HFF-Myc (cell line): ENCODE measurements at regions not wholly inside any gene's neighbourhood (a gene's known extent, or its start where the extent isn't known, plus 50 kb on each side); places are given as distances from the start of the nearest gene placed in this dataset.

Experiments used
- DNase-seq: peaks from one replicate; pipeline ENCODE4 v3.0.0-alpha.2; 2011; ENCODE audit warnings: low read depth; ENCODE audit errors: extremely low read depth
- H3K4me3 ChIP-seq: replicated peaks from 2 replicates; pipeline ENCODE4 v1.5.1; 2011; ENCODE audit warnings: low read depth, mild to moderate bottlenecking, control low read depth, low read length
- TF ChIP-seq, protein P1 (sequence below): IDR thresholded peaks from 2 replicates; pipeline ENCODE4 v1.5.1; 2012; ENCODE audit warnings: mild to moderate bottlenecking, low read depth, low read length, control low read depth; ENCODE audit errors: missing control alignments

GRCh38 chr4:127410201-127410600, 222.6 kb upstream of the INTU start:
- no peak for DNase-seq
- no peak overlapping the region for H3K4me3 ChIP-seq
- TF ChIP-seq, protein P1, sequence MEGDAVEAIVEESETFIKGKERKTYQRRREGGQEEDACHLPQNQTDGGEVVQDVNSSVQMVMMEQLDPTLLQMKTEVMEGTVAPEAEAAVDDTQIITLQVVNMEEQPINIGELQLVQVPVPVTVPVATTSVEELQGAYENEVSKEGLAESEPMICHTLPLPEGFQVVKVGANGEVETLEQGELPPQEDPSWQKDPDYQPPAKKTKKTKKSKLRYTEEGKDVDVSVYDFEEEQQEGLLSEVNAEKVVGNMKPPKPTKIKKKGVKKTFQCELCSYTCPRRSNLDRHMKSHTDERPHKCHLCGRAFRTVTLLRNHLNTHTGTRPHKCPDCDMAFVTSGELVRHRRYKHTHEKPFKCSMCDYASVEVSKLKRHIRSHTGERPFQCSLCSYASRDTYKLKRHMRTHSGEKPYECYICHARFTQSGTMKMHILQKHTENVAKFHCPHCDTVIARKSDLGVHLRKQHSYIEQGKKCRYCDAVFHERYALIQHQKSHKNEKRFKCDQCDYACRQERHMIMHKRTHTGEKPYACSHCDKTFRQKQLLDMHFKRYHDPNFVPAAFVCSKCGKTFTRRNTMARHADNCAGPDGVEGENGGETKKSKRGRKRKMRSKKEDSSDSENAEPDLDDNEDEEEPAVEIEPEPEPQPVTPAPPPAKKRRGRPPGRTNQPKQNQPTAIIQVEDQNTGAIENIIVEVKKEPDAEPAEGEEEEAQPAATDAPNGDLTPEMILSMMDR, result no peak

DNA sequence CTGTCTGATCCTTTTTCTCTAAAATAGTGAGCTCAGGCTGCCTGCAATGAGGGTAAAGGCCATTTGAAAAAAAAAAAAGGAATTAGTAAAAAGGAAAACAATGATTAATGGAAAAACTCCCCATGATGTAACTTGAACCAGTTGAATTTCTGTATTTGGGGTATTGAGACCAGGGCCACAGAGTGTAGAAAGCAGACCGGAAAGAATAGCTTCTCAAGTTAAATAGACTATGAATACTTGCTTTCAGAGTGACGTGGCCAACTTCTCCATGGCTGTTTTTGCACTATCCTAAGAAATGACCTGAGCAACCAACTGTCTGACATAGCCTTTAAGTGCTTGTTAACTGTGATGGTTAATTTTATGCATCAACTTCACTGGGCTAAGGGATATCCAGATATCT, 222.1 kb upstream of the INTU start:
- no peak overlapping the region for H3K4me3 ChIP-seq
- TF ChIP-seq, protein P1, result no peak
- DNase-seq, result no peak

DNA sequence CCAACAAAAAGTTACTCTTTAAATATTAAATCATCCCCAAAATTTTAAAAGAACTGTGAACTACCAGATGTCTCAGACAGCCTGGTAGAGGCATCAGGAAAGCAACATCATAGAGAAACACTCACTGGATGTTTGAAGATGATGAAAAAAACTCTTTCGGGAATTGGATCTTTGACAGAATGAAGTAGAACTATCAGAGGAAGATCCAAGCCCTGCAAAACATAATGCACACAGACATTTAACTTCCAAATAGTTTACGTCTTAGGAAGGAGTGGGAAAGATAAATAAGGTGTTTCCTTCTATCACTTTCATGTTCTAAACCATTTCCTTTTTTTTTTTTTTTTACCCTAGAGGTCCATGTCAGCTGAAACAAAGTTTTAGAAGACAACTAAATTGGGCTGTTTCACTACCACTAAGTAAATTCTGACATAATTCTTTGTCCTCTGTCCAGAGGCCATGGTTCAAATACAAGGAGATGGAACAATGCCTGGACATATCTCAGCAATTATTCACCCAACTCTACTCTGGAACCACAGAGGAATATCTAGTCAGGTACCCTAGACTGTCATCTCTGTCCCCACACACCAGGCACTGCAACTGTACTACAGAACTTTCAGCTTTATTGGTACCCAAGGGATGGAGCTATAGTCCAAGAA, 217.7 kb upstream of the INTU start:
- no peak overlapping the region for H3K4me3 ChIP-seq
- DNase-seq, result no peak
- TF ChIP-seq, protein P1, result no peak

- DNase-seq, result no peak
- TF ChIP-seq, protein P1, result no peak
- H3K4me3 ChIP-seq, result no peak overlapping the region
Measured at GRCh38 chr4:127416115-127416514, 216.6 kb upstream of the INTU start.

DNA sequence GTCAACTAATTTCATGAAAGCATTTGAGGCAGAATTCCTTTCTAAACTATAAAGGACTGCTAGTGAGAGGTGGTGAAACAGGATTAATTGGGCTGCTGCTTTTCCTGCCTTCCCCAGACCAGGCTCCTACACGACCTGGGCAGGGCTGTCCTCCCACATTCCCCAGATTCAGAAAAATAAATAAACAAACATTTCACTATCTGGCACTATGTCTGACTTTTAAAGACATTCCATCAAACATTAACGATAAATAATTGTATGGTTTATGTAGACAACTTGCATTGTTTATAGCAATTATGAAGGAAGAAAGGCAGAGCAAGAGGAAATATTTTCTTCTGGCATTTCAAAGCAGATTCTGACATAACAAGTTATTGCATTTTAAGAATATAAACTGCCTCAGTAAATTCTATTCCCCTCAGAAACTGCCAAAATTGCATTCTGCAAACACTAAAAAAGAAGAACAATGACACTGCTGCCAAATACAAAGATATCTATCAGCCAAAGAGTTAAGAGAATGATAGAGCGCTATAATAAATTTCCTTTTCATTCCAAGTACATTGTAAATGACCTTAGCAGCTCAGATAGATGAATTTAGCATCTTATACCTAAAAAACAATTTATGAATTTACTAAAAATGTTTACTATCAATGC, 214.7 kb upstream of the INTU start:
- TF ChIP-seq, protein P1, result no peak

DNA sequence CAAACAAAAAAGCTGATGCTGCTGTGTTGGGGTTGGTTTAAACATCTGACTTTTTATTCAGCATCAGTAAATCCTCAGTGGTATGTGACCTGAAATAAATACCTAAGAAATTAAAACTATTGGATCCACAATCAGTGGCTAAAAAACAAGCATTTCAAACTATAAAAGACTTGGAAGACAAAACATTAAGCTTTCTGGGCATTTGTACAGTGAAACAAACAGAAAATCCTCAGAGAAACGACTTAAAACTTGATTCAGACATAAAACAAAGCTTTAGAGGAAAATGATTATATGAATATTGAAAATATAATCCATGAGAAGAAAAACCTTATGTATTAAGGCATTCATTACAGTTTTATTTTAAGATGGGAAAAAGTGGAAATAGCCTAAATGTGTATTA, 213.3 kb upstream of the INTU start:
- TF ChIP-seq, protein P1, result no peak
- DNase-seq, result no peak
- no peak overlapping the region for H3K4me3 ChIP-seq

More for the DNA sequence above, 214.7 kb upstream of the INTU start:
- H3K4me3 ChIP-seq, result no peak overlapping the region
- DNase-seq, result no peak
